Neural progenitor cell (in vitro differentiated cells): ENCODE measurements at regions not wholly inside any gene's neighbourhood (a gene's known extent, or its start where the extent isn't known, plus 50 kb on each side); places are given as distances from the start of the nearest gene placed in this dataset.

Source experiments
- DNase-seq: peaks from one replicate; pipeline ENCODE4 v3.0.0-alpha.2; 2016; ENCODE audit warnings: low spot score
- H2AFZ ChIP-seq: fragments of 200-600 bp; sonication (generic); replicated peaks from 2 replicates; pipeline ENCODE4 v1.6.1; 2016; ENCODE audit warnings: antibody characterized with exemption
- H3F3A ChIP-seq: fragments of 200-600 bp; sonication (generic); 2 replicates; pipeline ENCODE4 v1.6.1; 2016; ENCODE audit warnings: antibody characterized with exemption, low read depth
- H3K27ac ChIP-seq: fragments of 200-600 bp; sonication (generic); 2 replicates; pipeline ENCODE4 v1.5.1; 2016; ENCODE audit warnings: mild to moderate bottlenecking
- H3K27me3 ChIP-seq: fragments of 200-600 bp; sonication (generic); 2 replicates; pipeline ENCODE4 v1.6.1; 2016; ENCODE audit warnings: mild to moderate bottlenecking, moderate library complexity
- H3K36me3 ChIP-seq: fragments of 200-600 bp; sonication (generic); 2 replicates; pipeline ENCODE4 v1.5.1; 2016
- H3K4me1 ChIP-seq: fragments of 200-600 bp; sonication (generic); 2 replicates; pipeline ENCODE4 v1.6.1; 2016; ENCODE audit warnings: mixed run types
- H3K4me2 ChIP-seq: fragments of 200-600 bp; sonication (generic); 2 replicates; pipeline ENCODE4 v1.6.1; 2016
- H3K4me3 ChIP-seq: fragments of 200-600 bp; sonication (generic); 2 replicates; pipeline ENCODE4 v1.5.1; 2016
- H3K79me2 ChIP-seq: fragments of 200-600 bp; sonication (generic); 2 replicates; pipeline ENCODE4 v1.6.1; 2016; ENCODE audit warnings: low read depth
- H3K9ac ChIP-seq: fragments of 200-600 bp; sonication (generic); 2 replicates; pipeline ENCODE4 v1.6.1; 2016
- H3K9me3 ChIP-seq: fragments of 200-600 bp; sonication (generic); 2 replicates; pipeline ENCODE4 v1.5.1; 2016; ENCODE audit warnings: low read depth
- H4K20me1 ChIP-seq: fragments of 200-600 bp; sonication (generic); 2 replicates; pipeline ENCODE4 v1.6.1; 2016; ENCODE audit warnings: low read depth
- H3K27ac Mint-ChIP-seq: 3 replicates; pipeline ENCODE4 v1.8.0; 2021; ENCODE audit warnings: mixed read lengths
- H3K27me3 Mint-ChIP-seq: 2 replicates; pipeline ENCODE4 v1.8.0; 2022; ENCODE audit warnings: low read depth, mild to moderate bottlenecking, inconsistent platforms, moderate library complexity, mixed read lengths; ENCODE audit not compliant: insufficient read depth
- H3K36me3 Mint-ChIP-seq: 3 replicates; pipeline ENCODE4 v1.8.0; 2021; ENCODE audit warnings: mixed read lengths
- H3K4me1 Mint-ChIP-seq: 3 replicates; pipeline ENCODE4 v1.8.0; 2021; ENCODE audit warnings: mixed read lengths
- H3K4me3 Mint-ChIP-seq: 3 replicates; pipeline ENCODE4 v1.8.0; 2021; ENCODE audit warnings: mild to moderate bottlenecking, moderate library complexity, mixed read lengths
- H3K9me3 Mint-ChIP-seq: 3 replicates; pipeline ENCODE4 v1.8.0; 2020; ENCODE audit warnings: mixed read lengths
- CTCF ChIP-seq: fragments of 200-600 bp; sonication (generic); IDR thresholded peaks from 2 replicates; pipeline ENCODE4 v1.5.1; 2017; ENCODE audit warnings: antibody characterized with exemption, mild to moderate bottlenecking
- EZH2 ChIP-seq: fragments of 200-600 bp; sonication (generic); IDR thresholded peaks from 2 replicates; pipeline ENCODE4 v1.6.1; 2017; ENCODE audit warnings: antibody characterized with exemption, mild to moderate bottlenecking, moderate library complexity
- EZH2phosphoT487 ChIP-seq: fragments of 200-600 bp; sonication (generic); IDR thresholded peaks from 2 replicates; pipeline ENCODE4 v1.6.1; 2017; ENCODE audit warnings: antibody characterized with exemption

GRCh38 chr13:44887515-44887914, 101.8 kb downstream of the NUFIP1 start:
- TF ChIP-seq EZH2phosphoT487 (no peak), CTCF (no peak), EZH2 (no peak)
- peaks cover 8% of the 10 kb centered on the region for H3K4me1 Mint-ChIP-seq
- Histone ChIP-seq H3K9ac (no peak overlapping the region), H3K9me3 (no peaks in the 10 kb centered on the region), H3K27ac (no peak overlapping the region), H3K79me2 (no peaks in the 10 kb centered on the region), H3K27me3 (no peaks in the 10 kb centered on the region), H3K36me3 (no peaks in the 10 kb centered on the region), H3F3A (no peaks in the 10 kb centered on the region), H3K4me3 (no peak overlapping the region), H3K4me2 (no peak overlapping the region), H2AFZ (no peak overlapping the region), H3K4me1 (no peaks in the 10 kb centered on the region), H4K20me1 (no peaks in the 10 kb centered on the region)
- H3K27me3 Mint-ChIP-seq = peaks cover 6% of the 10 kb centered on the region
- no peak for DNase-seq
- H3K9me3 Mint-ChIP-seq = peaks cover 4% of the 10 kb centered on the region
- H3K4me3 Mint-ChIP-seq = no peak overlapping the region
- no peaks in the 10 kb centered on the region for H3K36me3 Mint-ChIP-seq
- no peak overlapping the region for H3K27ac Mint-ChIP-seq

- no peaks in the 10 kb centered on the region for H3K79me2 ChIP-seq
- Mint-ChIP-seq H3K4me1 (no peaks in the 10 kb centered on the region), H3K36me3 (peaks cover 2% of the 10 kb centered on the region), H3K27ac (no peak overlapping the region), H3K27me3 (peaks cover 5% of the 10 kb centered on the region), H3K4me3 (no peak overlapping the region), H3K9me3 (peaks cover 4% of the 10 kb centered on the region)
- no peaks in the 10 kb centered on the region for H3F3A ChIP-seq
- no peaks in the 10 kb centered on the region for H3K27me3 ChIP-seq
- no peak overlapping the region for H3K4me2 ChIP-seq
- H3K4me1 ChIP-seq = no peaks in the 10 kb centered on the region
- no peaks in the 10 kb centered on the region for H4K20me1 ChIP-seq
- DNase-seq = no peak
- H3K27ac ChIP-seq = no peak overlapping the region
- H3K9me3 ChIP-seq = no peaks in the 10 kb centered on the region
- H3K9ac ChIP-seq = no peak overlapping the region
- no peak overlapping the region for H2AFZ ChIP-seq
- H3K4me3 ChIP-seq = no peak overlapping the region
- no peaks in the 10 kb centered on the region for H3K36me3 ChIP-seq
- TF ChIP-seq CTCF (no peak), EZH2 (no peak), EZH2phosphoT487 (no peak)
These were observed 105.1 kb downstream of the NUFIP1 start for GRCh38 chr13:44884076-44884729.

GRCh38 chr13:44879452-44880058, 109.7 kb downstream of the NUFIP1 start:
- no peaks in the 10 kb centered on the region for H3K36me3 ChIP-seq
- no peaks in the 10 kb centered on the region for H3K4me1 ChIP-seq
- peak; percentile 28 for TF ChIP-seq CTCF
- no peak for TF ChIP-seq EZH2phosphoT487
- TF ChIP-seq EZH2 = no peak
- H3K4me2 ChIP-seq = no peak overlapping the region
- H2AFZ ChIP-seq = no peak overlapping the region
- no peak overlapping the region for H3K9ac ChIP-seq
- H3K27ac ChIP-seq = no peak overlapping the region
- peaks cover 19% of the 10 kb centered on the region for H3K4me1 Mint-ChIP-seq
- no peaks in the 10 kb centered on the region for H3K27me3 ChIP-seq
- H3K27ac Mint-ChIP-seq = no peak overlapping the region
- H3K79me2 ChIP-seq = no peaks in the 10 kb centered on the region
- peaks cover 10% of the 10 kb centered on the region for H3K9me3 Mint-ChIP-seq
- H4K20me1 ChIP-seq = no peaks in the 10 kb centered on the region
- peaks cover 8% of the 10 kb centered on the region for H3K27me3 Mint-ChIP-seq
- H3K4me3 Mint-ChIP-seq = no peak overlapping the region
- no peak overlapping the region for H3K4me3 ChIP-seq
- peaks cover 5% of the 10 kb centered on the region for H3K36me3 Mint-ChIP-seq
- no peak for DNase-seq
- H3F3A ChIP-seq = no peaks in the 10 kb centered on the region
- H3K9me3 ChIP-seq = no peaks in the 10 kb centered on the region
